Dermis blood vessel endothelial cell (primary cell): ENCODE measurements at regions not wholly inside any gene's neighbourhood (a gene's known extent, or its start where the extent isn't known, plus 50 kb on each side); places are given as distances from the start of the nearest gene placed in this dataset.

Source experiments
- DNase-seq: peaks from one replicate; pipeline ENCODE4 v3.0.0; 2010

GRCh38 chr2:204049635-204050034 lies 113.1 kb downstream of the ICOS start:
- no peak for DNase-seq

- no peak for DNase-seq
These were observed 114.1 kb downstream of the ICOS start for GRCh38 chr2:204050681-204051080.

GRCh38 chr2:204051476-204051875 lies 114.9 kb downstream of the ICOS start:
- DNase-seq = peak; percentile 23

- no peak for DNase-seq
These were observed 115.5 kb downstream of the ICOS start for GRCh38 chr2:204051984-204052556.

- DNase-seq = no peak
These were observed 122.5 kb downstream of the ICOS start for GRCh38 chr2:204059016-204059415.

GRCh38 chr2:204060841-204061240 lies 124.3 kb downstream of the ICOS start:
- no peak for DNase-seq

GRCh38 chr2:204061241-204061640 lies 124.7 kb downstream of the ICOS start:
- DNase-seq = no peak

- no peak for DNase-seq
These were observed 127.6 kb downstream of the ICOS start for GRCh38 chr2:204064119-204064518.

GRCh38 chr2:204065566-204065965 lies 129.0 kb downstream of the ICOS start:
- no peak for DNase-seq

- DNase-seq = no peak
These were observed 129.5 kb downstream of the ICOS start for GRCh38 chr2:204066051-204066450.

- DNase-seq = no peak
These were observed 133.2 kb downstream of the ICOS start for GRCh38 chr2:204069804-204070203.

GRCh38 chr2:204072443-204073324 lies 136.1 kb downstream of the ICOS start:
- peak; percentile 64 for DNase-seq

GRCh38 chr2:204074456-204074855 lies 137.9 kb downstream of the ICOS start:
- DNase-seq = no peak

GRCh38 chr2:204078003-204078698 lies 141.6 kb downstream of the ICOS start:
- DNase-seq = no peak

- DNase-seq = no peak
These were observed 145.2 kb downstream of the ICOS start for GRCh38 chr2:204081487-204082425.

- DNase-seq = no peak
These were observed 149.6 kb downstream of the ICOS start for GRCh38 chr2:204086167-204086566.

GRCh38 chr2:204089105-204089504 lies 152.5 kb downstream of the ICOS start:
- DNase-seq = no peak

- no peak for DNase-seq
These were observed 153.0 kb downstream of the ICOS start for GRCh38 chr2:204089574-204089973.

GRCh38 chr2:204090021-204090420 lies 153.5 kb downstream of the ICOS start:
- DNase-seq = no peak

- no peak for DNase-seq
These were observed 168.2 kb downstream of the ICOS start for GRCh38 chr2:204104811-204105210.

GRCh38 chr2:204108330-204108751 lies 171.8 kb downstream of the ICOS start:
- DNase-seq = peak; percentile 85

GRCh38 chr2:204108781-204109295 lies 172.3 kb downstream of the ICOS start:
- peak; percentile 30 for DNase-seq
